ENCODE measurements at regions not wholly inside any gene's neighbourhood (a gene's known extent, or its start where the extent isn't known, plus 50 kb on each side); places are given as distances from the start of the nearest gene placed in this dataset.
"Not testable (repeated sequence)": the region's sequence is repeated elsewhere in the genome, so short reads cannot be mapped to it uniquely, and the experiment has no call there.

DNA sequence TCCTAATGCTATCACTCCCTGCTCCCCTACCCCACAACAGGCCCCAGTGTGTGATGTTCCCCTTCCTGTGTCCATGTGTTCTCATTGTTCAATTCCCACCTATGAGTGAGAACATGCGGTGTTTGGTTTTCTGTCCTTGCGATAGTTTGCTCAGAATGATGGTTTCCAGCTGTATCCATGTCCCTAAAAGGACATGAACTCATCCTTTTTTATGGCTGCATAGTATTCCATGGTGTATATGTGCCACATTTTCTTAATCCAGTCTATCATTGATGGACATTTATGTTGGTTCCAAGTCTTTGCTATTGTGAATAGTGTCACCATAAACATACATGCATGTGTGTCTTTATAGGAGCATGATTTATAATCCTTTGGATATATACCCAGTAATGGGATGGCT is 80.4 kb upstream of the B3GAT1 start:
- not testable (repeated sequence) for TF ChIP-seq TCF7L2 (IDR thresholded peaks at IDR 0.05; ENCODE audit: borderline replicate concordance, extremely low read depth, insufficient read depth, insufficient read length); EZH2 (IDR thresholded peaks at IDR 0.05); RAD21 (IDR thresholded peaks at IDR 0.05; ENCODE audit: low read depth)

All from HCT116 (cell line).